GM18861 (cell line): ENCODE measurements at regions not wholly inside any gene's neighbourhood (a gene's known extent, or its start where the extent isn't known, plus 50 kb on each side); places are given as distances from the start of the nearest gene placed in this dataset.

ENCODE experiments used
- ATAC-seq: cut with Tn5 transposase; IDR thresholded peaks from one replicate; pipeline ENCODE4 v1.9.1; 2021; ENCODE audit not compliant: unreplicated experiment

DNA sequence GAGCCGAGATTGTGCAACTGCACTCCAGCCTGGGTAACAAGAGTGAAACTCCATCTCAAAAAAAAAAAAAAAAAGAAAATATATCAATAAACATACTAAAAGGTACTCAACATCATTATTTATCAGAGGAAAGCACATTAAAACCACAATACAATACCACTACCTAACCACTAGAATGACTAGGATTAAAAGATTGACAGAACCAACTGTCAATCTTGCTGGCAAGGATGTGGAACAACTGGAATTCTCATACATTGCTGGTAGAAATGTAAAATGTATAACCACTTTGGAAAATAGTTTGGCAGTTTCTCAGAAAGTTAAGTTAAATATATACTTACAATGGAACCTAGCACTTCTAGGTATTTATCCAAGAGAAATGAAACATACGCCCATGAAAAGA lies 88.6 kb downstream of the B3GNT2 start:
- ATAC-seq, result no peak

DNA sequence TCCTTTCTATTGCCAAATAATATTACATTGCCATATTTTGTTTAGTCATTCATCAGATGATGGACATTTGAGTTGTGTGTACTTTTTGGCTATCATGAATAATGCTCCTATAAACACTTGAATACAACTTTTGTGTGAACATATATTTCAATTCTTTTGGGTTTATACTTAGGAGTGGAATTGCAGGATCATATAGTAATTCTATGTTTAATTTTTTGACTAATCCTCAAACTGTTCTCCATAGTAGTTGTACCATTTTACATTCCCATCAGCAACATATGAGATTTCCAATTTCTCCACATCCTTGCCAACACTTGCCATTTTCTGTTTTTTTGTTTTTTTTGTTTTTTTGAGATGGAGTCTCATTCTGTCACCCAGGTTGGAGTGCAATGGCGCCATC lies 87.2 kb downstream of the B3GNT2 start:
- no peak for ATAC-seq

DNA sequence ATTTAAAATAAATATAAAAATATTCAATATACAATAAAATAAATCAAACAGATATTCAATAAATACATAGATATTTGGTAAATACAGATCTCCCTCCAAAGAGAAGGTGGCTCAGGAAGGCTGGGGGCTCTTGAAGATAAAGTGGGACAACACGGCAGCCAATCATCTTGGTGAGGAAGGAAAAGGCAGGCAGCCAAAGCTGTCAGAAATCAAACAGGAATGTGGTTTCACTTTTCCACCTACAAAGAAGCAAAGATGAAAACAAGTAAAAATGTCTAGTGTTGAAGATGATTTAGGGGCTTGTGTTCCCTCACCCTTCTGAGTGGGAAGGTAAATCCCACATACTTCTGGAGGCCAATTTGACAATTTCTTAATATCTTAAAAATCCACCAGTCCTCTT lies 85.7 kb downstream of the B3GNT2 start:
- no peak for ATAC-seq

DNA sequence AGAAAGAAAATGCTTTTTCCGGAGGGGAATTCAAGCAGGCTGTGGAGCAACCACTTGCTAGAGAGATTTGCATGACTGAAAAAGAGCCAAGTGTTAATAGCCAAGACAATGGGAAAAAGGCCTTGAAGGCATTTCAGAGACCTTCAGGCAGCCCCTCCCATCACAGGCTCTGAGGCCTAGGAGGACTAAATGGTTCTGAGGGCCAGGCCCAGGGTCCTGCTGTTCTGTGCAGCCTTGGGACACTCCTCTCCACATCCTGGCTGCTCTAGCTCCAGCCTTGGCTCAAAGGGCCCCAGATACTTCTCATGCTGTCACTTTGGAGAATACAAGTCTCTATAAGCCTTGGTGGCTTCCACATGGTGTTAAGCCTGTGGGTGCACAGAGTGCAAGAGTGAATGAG lies 81.8 kb downstream of the B3GNT2 start:
- ATAC-seq, result no peak
